ENCODE measurements at regions not wholly inside any gene's neighbourhood (a gene's known extent, or its start where the extent isn't known, plus 50 kb on each side); places are given as distances from the start of the nearest gene placed in this dataset.

DNA sequence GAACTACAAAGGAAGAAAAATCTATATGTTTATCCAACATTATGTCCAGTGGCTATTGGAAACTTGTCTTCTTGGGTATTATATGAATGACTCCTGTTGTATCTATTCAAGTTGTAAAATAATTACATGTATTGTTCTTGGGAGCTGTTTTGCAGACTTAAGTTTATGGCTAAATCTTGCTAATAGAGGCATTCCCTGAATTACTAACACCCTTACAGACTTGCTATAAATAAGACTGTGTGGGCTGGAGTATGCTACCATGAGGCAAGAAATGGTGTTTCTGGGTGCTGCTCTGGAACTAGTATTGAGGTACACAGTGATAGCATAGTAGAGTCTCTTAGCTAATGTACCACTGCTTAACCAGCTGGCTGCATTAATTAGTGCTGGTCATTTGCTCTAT lies 155.1 kb downstream of the HIPK3 start:
- no peak for TF ChIP-seq EZH2 (IDR thresholded peaks at IDR 0.05; ENCODE audit: borderline replicate concordance, low read depth, low read length, poor library complexity, severe bottlenecking)
- TF ChIP-seq, protein P1, sequence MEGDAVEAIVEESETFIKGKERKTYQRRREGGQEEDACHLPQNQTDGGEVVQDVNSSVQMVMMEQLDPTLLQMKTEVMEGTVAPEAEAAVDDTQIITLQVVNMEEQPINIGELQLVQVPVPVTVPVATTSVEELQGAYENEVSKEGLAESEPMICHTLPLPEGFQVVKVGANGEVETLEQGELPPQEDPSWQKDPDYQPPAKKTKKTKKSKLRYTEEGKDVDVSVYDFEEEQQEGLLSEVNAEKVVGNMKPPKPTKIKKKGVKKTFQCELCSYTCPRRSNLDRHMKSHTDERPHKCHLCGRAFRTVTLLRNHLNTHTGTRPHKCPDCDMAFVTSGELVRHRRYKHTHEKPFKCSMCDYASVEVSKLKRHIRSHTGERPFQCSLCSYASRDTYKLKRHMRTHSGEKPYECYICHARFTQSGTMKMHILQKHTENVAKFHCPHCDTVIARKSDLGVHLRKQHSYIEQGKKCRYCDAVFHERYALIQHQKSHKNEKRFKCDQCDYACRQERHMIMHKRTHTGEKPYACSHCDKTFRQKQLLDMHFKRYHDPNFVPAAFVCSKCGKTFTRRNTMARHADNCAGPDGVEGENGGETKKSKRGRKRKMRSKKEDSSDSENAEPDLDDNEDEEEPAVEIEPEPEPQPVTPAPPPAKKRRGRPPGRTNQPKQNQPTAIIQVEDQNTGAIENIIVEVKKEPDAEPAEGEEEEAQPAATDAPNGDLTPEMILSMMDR (conservative IDR thresholded peaks at IDR 0.05; ENCODE audit: low read depth, low read length), result no peak
- no peaks in the 10 kb centered on the region for H3K36me3 ChIP-seq (ENCODE audit: insufficient read depth, low read length, poor library complexity, severe bottlenecking)
- H3K9me3 ChIP-seq (ENCODE audit: low read depth, low read length, poor library complexity, severe bottlenecking), result no peaks in the 10 kb centered on the region
- intact Hi-C loops (cut with micrococcal nuclease; ENCODE audit: unreplicated experiment), result no loop called here
- no TSS peak for BruUV-seq (replicated peaks)
- no peaks in the 10 kb centered on the region for H3K4me1 ChIP-seq (ENCODE audit: insufficient read depth, low read length, poor library complexity, severe bottlenecking)
- no peak overlapping the region for H3K27ac ChIP-seq (ENCODE audit: low read depth, low read length, poor library complexity, severe bottlenecking)
- CTCF ChIA-PET, result no interaction called here
- no peak overlapping the region for H3K4me3 ChIP-seq (ENCODE audit: low read depth, low read length, poor library complexity, severe bottlenecking)
- DNase-seq (ENCODE audit: low spot score), result no peak
- POLR2A ChIA-PET (ENCODE audit: low non-redundant PET), result no interaction called here
- H3K27me3 ChIP-seq (replicated peaks; ENCODE audit: insufficient read depth, low read depth, low read length, poor library complexity), result peaks cover 54% of the 10 kb centered on the region

- BruUV-seq (replicated peaks), result no TSS peak
- CTCF ChIA-PET, result no interaction called here
These were observed 154.6 kb downstream of the HIPK3 start for GRCh38 chr11:33411751-33412150.

DNA sequence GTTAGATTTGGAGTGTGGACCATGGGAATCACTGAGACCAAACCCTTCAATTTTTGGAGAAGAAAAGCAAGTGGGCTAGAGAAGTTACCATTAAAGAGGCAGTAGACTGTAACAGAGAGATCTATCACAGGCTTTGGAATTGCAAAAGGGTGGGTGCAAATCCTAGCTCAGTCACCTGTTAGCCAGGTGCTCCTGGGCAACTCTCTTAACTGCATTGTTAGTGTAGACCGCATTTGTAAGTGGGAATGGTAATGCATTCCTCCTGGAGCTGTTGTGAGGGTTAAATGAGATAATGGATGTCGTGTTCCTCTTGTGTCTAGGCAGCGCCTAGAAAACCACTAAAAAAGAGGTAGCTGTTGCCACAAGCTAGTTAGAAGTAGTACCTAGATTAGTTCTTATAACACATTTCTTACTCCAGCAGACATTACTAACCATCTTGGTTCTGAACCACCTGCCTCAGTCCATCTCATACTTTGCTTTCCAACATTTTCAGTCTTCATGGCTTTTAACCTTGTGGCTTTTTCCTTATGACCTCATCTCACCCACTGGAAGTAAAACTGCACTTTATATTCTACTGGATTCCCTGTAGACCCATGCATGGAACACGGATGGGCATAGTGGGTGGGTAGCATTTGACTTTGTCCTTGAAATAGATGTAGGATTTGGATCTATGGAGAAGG lies 153.0 kb downstream of the HIPK3 start:
- Histone ChIP-seq H3K27me3 (replicated peaks; ENCODE audit: insufficient read depth, low read depth, low read length, poor library complexity) (peaks cover 45% of the 10 kb centered on the region), H3K27ac (ENCODE audit: low read depth, low read length, poor library complexity, severe bottlenecking) (no peak overlapping the region), H3K9me3 (ENCODE audit: low read depth, low read length, poor library complexity, severe bottlenecking) (no peaks in the 10 kb centered on the region), H3K4me1 (ENCODE audit: insufficient read depth, low read length, poor library complexity, severe bottlenecking) (no peaks in the 10 kb centered on the region), H3K36me3 (ENCODE audit: insufficient read depth, low read length, poor library complexity, severe bottlenecking) (no peaks in the 10 kb centered on the region), H3K4me3 (ENCODE audit: low read depth, low read length, poor library complexity, severe bottlenecking) (no peak overlapping the region)
- no TSS peak for BruUV-seq (replicated peaks)
- POLR2A ChIA-PET (ENCODE audit: low non-redundant PET), result no interaction called here
- TF ChIP-seq EZH2 (IDR thresholded peaks at IDR 0.05; ENCODE audit: borderline replicate concordance, low read depth, low read length, poor library complexity, severe bottlenecking), result no peak
- TF ChIP-seq, protein P1 (conservative IDR thresholded peaks at IDR 0.05; ENCODE audit: low read depth, low read length), result no peak
- intact Hi-C loops (cut with micrococcal nuclease; ENCODE audit: unreplicated experiment), result no loop called here
- DNase-seq (ENCODE audit: low spot score), result no peak
- CTCF ChIA-PET, result no interaction called here

More at GRCh38 chr11:33411751-33412150, 154.6 kb downstream of the HIPK3 start:
- intact Hi-C loops (cut with micrococcal nuclease; ENCODE audit: unreplicated experiment), result no loop called here
- Histone ChIP-seq H3K4me3 (ENCODE audit: low read depth, low read length, poor library complexity, severe bottlenecking) (no peak overlapping the region), H3K27me3 (replicated peaks; ENCODE audit: insufficient read depth, low read depth, low read length, poor library complexity) (peaks cover 53% of the 10 kb centered on the region), H3K36me3 (ENCODE audit: insufficient read depth, low read length, poor library complexity, severe bottlenecking) (no peaks in the 10 kb centered on the region), H3K9me3 (ENCODE audit: low read depth, low read length, poor library complexity, severe bottlenecking) (no peaks in the 10 kb centered on the region), H3K4me1 (ENCODE audit: insufficient read depth, low read length, poor library complexity, severe bottlenecking) (no peaks in the 10 kb centered on the region), H3K27ac (ENCODE audit: low read depth, low read length, poor library complexity, severe bottlenecking) (no peak overlapping the region)
- POLR2A ChIA-PET (ENCODE audit: low non-redundant PET), result no interaction called here
- TF ChIP-seq, protein P1 (conservative IDR thresholded peaks at IDR 0.05; ENCODE audit: low read depth, low read length), result no peak
- TF ChIP-seq EZH2 (IDR thresholded peaks at IDR 0.05; ENCODE audit: borderline replicate concordance, low read depth, low read length, poor library complexity, severe bottlenecking), result no peak
- no peak for DNase-seq (ENCODE audit: low spot score)

Measured in A673 (cell line).